KMS-11 (cell line): ENCODE measurements at regions not wholly inside any gene's neighbourhood (a gene's known extent, or its start where the extent isn't known, plus 50 kb on each side); places are given as distances from the start of the nearest gene placed in this dataset.

ENCODE experiments used
- H2AFZ ChIP-seq: fragments of 200-600 bp; sonication (generic); 2 replicates; pipeline ENCODE4 v1.6.1; 2016; ENCODE audit warnings: antibody characterized with exemption, mixed run types, low read depth
- H3K27ac ChIP-seq: fragments of 200-600 bp; sonication (generic); 2 replicates; pipeline ENCODE4 v1.6.1; 2016; ENCODE audit warnings: mild to moderate bottlenecking, mixed run types
- H3K27me3 ChIP-seq: fragments of 200-600 bp; sonication (generic); 2 replicates; pipeline ENCODE4 v1.6.1; 2017; ENCODE audit warnings: mild to moderate bottlenecking, low read depth, mixed run types, moderate library complexity; ENCODE audit not compliant: insufficient read depth
- H3K36me3 ChIP-seq: fragments of 200-600 bp; sonication (generic); 2 replicates; pipeline ENCODE4 v1.6.1; 2017; ENCODE audit warnings: mild to moderate bottlenecking, mixed run types; ENCODE audit not compliant: insufficient read depth
- H3K4me1 ChIP-seq: fragments of 200-600 bp; sonication (generic); 2 replicates; pipeline ENCODE4 v1.6.1; 2016; ENCODE audit warnings: mild to moderate bottlenecking, low read depth, mixed run types; ENCODE audit not compliant: poor library complexity, severe bottlenecking
- H3K4me2 ChIP-seq: fragments of 200-600 bp; sonication (generic); 2 replicates; pipeline ENCODE4 v1.7.0; 2016; ENCODE audit warnings: mild to moderate bottlenecking, mixed run types
- H3K4me3 ChIP-seq: fragments of 200-600 bp; sonication (generic); IDR thresholded peaks from 2 replicates; pipeline ENCODE4 v1.6.1; 2017; ENCODE audit warnings: low read depth, low read length, mixed read lengths; ENCODE audit not compliant: insufficient read depth
- H3K79me2 ChIP-seq: fragments of 200-600 bp; sonication (generic); 2 replicates; pipeline ENCODE4 v1.6.1; 2016; ENCODE audit warnings: low read depth, mixed run types; ENCODE audit not compliant: insufficient read depth
- H3K9ac ChIP-seq: fragments of 200-600 bp; sonication (generic); 2 replicates; pipeline ENCODE4 v1.6.1; 2016; ENCODE audit warnings: mild to moderate bottlenecking, mixed run types
- H4K20me1 ChIP-seq: fragments of 200-600 bp; sonication (generic); 2 replicates; pipeline ENCODE4 v1.6.1; 2016; ENCODE audit warnings: mild to moderate bottlenecking, mixed run types; ENCODE audit not compliant: insufficient read depth
- TF ChIP-seq, protein P1 (sequence below): fragments of 200-600 bp; sonication (generic); conservative IDR thresholded peaks from 2 replicates; pipeline ENCODE4 v1.6.1; 2017; ENCODE audit warnings: low read depth, mild to moderate bottlenecking, antibody characterized with exemption, low read length, moderate library complexity, mixed read lengths

- H2AFZ ChIP-seq, result no peak overlapping the region
- no peak overlapping the region for H3K4me3 ChIP-seq
- no peak overlapping the region for H3K27ac ChIP-seq
- no peak overlapping the region for H3K4me2 ChIP-seq
- no peaks in the 10 kb centered on the region for H3K79me2 ChIP-seq
- no peaks in the 10 kb centered on the region for H4K20me1 ChIP-seq
- H3K27me3 ChIP-seq, result no peaks in the 10 kb centered on the region
- TF ChIP-seq, protein P1, sequence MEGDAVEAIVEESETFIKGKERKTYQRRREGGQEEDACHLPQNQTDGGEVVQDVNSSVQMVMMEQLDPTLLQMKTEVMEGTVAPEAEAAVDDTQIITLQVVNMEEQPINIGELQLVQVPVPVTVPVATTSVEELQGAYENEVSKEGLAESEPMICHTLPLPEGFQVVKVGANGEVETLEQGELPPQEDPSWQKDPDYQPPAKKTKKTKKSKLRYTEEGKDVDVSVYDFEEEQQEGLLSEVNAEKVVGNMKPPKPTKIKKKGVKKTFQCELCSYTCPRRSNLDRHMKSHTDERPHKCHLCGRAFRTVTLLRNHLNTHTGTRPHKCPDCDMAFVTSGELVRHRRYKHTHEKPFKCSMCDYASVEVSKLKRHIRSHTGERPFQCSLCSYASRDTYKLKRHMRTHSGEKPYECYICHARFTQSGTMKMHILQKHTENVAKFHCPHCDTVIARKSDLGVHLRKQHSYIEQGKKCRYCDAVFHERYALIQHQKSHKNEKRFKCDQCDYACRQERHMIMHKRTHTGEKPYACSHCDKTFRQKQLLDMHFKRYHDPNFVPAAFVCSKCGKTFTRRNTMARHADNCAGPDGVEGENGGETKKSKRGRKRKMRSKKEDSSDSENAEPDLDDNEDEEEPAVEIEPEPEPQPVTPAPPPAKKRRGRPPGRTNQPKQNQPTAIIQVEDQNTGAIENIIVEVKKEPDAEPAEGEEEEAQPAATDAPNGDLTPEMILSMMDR, result no peak
- H3K36me3 ChIP-seq, result no peaks in the 10 kb centered on the region
- H3K9ac ChIP-seq, result no peak overlapping the region
- no peaks in the 10 kb centered on the region for H3K4me1 ChIP-seq
Measured at GRCh38 chr2:199199797-199200196, 257.9 kb downstream of the SATB2 start.

- Histone ChIP-seq H4K20me1 (no peaks in the 10 kb centered on the region), H3K27me3 (no peaks in the 10 kb centered on the region), H3K4me3 (no peak overlapping the region), H3K9ac (no peak overlapping the region), H3K36me3 (no peaks in the 10 kb centered on the region), H3K4me1 (no peaks in the 10 kb centered on the region), H2AFZ (no peak overlapping the region), H3K79me2 (no peaks in the 10 kb centered on the region), H3K27ac (no peak overlapping the region), H3K4me2 (no peak overlapping the region)
- TF ChIP-seq, protein P1, result no peak
Measured at GRCh38 chr2:199197448-199197847, 260.3 kb downstream of the SATB2 start.

GRCh38 chr2:199196686-199197085, 261.1 kb downstream of the SATB2 start:
- Histone ChIP-seq H3K27me3 (no peaks in the 10 kb centered on the region), H3K4me3 (no peak overlapping the region), H3K79me2 (no peaks in the 10 kb centered on the region), H3K36me3 (no peaks in the 10 kb centered on the region), H4K20me1 (no peaks in the 10 kb centered on the region), H2AFZ (no peak overlapping the region), H3K4me2 (no peak overlapping the region), H3K9ac (no peak overlapping the region), H3K27ac (no peak overlapping the region), H3K4me1 (no peaks in the 10 kb centered on the region)
- TF ChIP-seq, protein P1, result no peak

GRCh38 chr2:199195927-199196502, 261.7 kb downstream of the SATB2 start:
- H3K4me3 ChIP-seq, result no peak overlapping the region
- TF ChIP-seq, protein P1, result no peak
- H3K79me2 ChIP-seq, result no peaks in the 10 kb centered on the region
- H3K9ac ChIP-seq, result no peak overlapping the region
- no peaks in the 10 kb centered on the region for H3K4me1 ChIP-seq
- no peak overlapping the region for H3K4me2 ChIP-seq
- no peak overlapping the region for H2AFZ ChIP-seq
- no peaks in the 10 kb centered on the region for H3K36me3 ChIP-seq
- H4K20me1 ChIP-seq, result no peaks in the 10 kb centered on the region
- H3K27ac ChIP-seq, result no peak overlapping the region
- no peaks in the 10 kb centered on the region for H3K27me3 ChIP-seq
